BLaER1 (cell line): ENCODE measurements at regions not wholly inside any gene's neighbourhood (a gene's known extent, or its start where the extent isn't known, plus 50 kb on each side); places are given as distances from the start of the nearest gene placed in this dataset.

ENCODE experiments used
- H3K27ac ChIP-seq: shearing (Covaris generic); formaldehyde crosslinking; 2 replicates; pipeline ENCODE4 v1.8.1; 2022
- H3K27me3 ChIP-seq: shearing (Covaris generic); formaldehyde crosslinking; 2 replicates; pipeline ENCODE4 v1.8.1; 2022
- H3K36me3 ChIP-seq: shearing (Covaris generic); formaldehyde crosslinking; 2 replicates; pipeline ENCODE4 v1.8.1; 2022
- H3K4me1 ChIP-seq: shearing (Covaris generic); formaldehyde crosslinking; 2 replicates; pipeline ENCODE4 v1.8.1; 2022
- H3K4me2 ChIP-seq: shearing (Covaris generic); formaldehyde crosslinking; 2 replicates; pipeline ENCODE4 v1.8.1; 2022
- H3K4me3 ChIP-seq: shearing (Covaris generic); formaldehyde crosslinking; 2 replicates; pipeline ENCODE4 v1.8.1; 2022
- H3K9ac ChIP-seq: shearing (Covaris generic); formaldehyde crosslinking; 2 replicates; pipeline ENCODE4 v1.8.1; 2022
- H3K9me3 ChIP-seq: shearing (Covaris generic); formaldehyde crosslinking; 2 replicates; pipeline ENCODE4 v1.8.1; 2022
- H4K20me1 ChIP-seq: shearing (Covaris generic); formaldehyde crosslinking; 2 replicates; pipeline ENCODE4 v1.8.1; 2022
- Cebpa-rat ChIP-seq: shearing (Covaris generic); IDR thresholded peaks from 2 replicates; pipeline ENCODE4 v1.8.1; 2022

DNA sequence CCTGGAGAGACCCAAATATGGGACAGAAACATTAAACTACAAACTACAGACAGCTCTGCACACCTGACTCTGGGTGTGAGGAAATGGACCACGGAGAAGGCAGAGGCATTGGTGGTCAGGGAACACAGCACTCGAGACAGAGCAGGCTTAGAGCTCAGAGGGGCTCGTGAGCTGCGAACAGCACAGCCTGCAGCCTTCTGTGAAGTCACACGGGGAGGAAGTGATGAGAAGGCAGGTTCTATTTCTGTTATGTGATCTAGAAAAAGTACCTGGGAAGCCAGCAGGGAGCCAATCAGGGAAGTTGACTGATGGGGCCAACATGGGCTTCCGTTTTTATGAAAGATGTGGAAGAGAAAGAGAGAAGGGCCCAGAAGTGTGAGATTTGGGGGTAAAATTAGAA, 88.9 kb upstream of the SNAP25 start:
- H3K4me1 ChIP-seq: no peaks in the 10 kb centered on the region
- H3K27me3 ChIP-seq: no peaks in the 10 kb centered on the region
- H3K4me2 ChIP-seq: no peak overlapping the region
- no peaks in the 10 kb centered on the region for H3K36me3 ChIP-seq
- TF ChIP-seq Cebpa-rat: no peak
- no peak overlapping the region for H3K27ac ChIP-seq
- peaks cover 11% of the 10 kb centered on the region for H3K9me3 ChIP-seq
- H3K9ac ChIP-seq: no peak overlapping the region
- no peak overlapping the region for H3K4me3 ChIP-seq
- H4K20me1 ChIP-seq: no peaks in the 10 kb centered on the region

DNA sequence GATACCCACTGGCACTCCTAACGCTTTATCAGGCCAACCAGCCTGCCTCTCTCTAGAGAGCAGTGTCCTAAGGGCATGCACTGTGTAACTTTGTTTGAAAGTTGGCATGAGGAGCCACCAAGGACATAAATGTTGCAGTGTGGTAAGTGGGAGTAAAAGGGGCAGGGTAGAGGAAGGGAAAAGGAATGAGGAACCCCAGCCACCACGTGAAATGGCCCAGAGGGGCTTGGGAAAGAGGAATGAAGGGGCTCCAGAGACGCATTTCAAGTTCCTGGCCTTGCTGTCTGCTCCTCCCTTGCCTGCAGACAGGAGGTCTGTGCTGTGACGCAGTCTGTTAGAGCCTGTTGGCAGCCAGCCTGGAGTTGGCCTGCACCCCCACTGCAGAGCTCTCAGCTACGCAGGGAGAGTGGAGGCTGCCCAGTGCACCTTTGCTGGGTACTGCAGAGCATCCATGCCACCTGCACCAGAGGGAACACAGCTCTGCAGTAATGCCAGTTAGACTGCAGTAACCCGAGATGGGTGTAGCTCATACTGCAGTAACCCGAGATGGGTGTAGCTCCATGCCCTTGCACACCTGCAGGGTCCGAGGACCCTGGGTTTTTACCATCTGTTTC, 86.8 kb upstream of the SNAP25 start:
- no peak for TF ChIP-seq Cebpa-rat
- Histone ChIP-seq H3K27ac (no peak overlapping the region), H3K36me3 (no peaks in the 10 kb centered on the region), H3K27me3 (no peaks in the 10 kb centered on the region), H3K9me3 (no peaks in the 10 kb centered on the region), H3K4me1 (no peaks in the 10 kb centered on the region), H3K4me3 (no peak overlapping the region), H4K20me1 (no peaks in the 10 kb centered on the region), H3K4me2 (no peak overlapping the region), H3K9ac (no peak overlapping the region)

DNA sequence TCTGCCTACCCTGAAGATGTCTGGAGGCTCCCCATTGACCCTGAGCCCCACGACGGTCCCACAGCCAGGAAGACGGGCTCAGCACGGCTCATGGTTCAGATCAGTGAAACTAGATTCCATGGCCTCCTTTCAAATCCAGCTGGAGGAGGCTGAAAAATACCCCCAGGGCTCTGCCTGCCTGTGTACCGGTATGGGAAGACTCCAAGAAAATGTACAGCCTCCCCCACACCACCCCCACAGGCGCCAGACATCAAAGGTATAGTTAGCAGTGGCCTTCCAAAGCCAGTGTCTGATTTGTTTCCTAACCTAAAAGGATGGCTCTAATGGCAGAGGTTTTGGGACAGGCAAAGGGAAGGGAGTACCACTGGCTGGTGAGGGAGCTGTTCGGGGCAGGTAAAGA, 86.2 kb upstream of the SNAP25 start:
- no peak overlapping the region for H3K27ac ChIP-seq
- no peak for TF ChIP-seq Cebpa-rat
- H3K9ac ChIP-seq: no peak overlapping the region
- H3K9me3 ChIP-seq: no peaks in the 10 kb centered on the region
- H3K27me3 ChIP-seq: no peaks in the 10 kb centered on the region
- H4K20me1 ChIP-seq: no peaks in the 10 kb centered on the region
- no peak overlapping the region for H3K4me2 ChIP-seq
- no peak overlapping the region for H3K4me3 ChIP-seq
- H3K4me1 ChIP-seq: no peaks in the 10 kb centered on the region
- no peaks in the 10 kb centered on the region for H3K36me3 ChIP-seq

GRCh38 chr20:10133532-10133931, 85.1 kb upstream of the SNAP25 start:
- Histone ChIP-seq H3K36me3 (no peaks in the 10 kb centered on the region), H3K27ac (no peak overlapping the region), H3K9me3 (no peaks in the 10 kb centered on the region), H4K20me1 (no peaks in the 10 kb centered on the region), H3K4me1 (no peaks in the 10 kb centered on the region), H3K4me3 (no peak overlapping the region), H3K9ac (no peak overlapping the region), H3K27me3 (no peaks in the 10 kb centered on the region), H3K4me2 (no peak overlapping the region)
- no peak for TF ChIP-seq Cebpa-rat

GRCh38 chr20:10134176-10134575, 84.5 kb upstream of the SNAP25 start:
- no peak overlapping the region for H3K9ac ChIP-seq
- H3K4me2 ChIP-seq: no peak overlapping the region
- no peak overlapping the region for H3K4me3 ChIP-seq
- H4K20me1 ChIP-seq: no peaks in the 10 kb centered on the region
- no peaks in the 10 kb centered on the region for H3K9me3 ChIP-seq
- H3K36me3 ChIP-seq: no peaks in the 10 kb centered on the region
- H3K4me1 ChIP-seq: no peaks in the 10 kb centered on the region
- no peaks in the 10 kb centered on the region for H3K27me3 ChIP-seq
- TF ChIP-seq Cebpa-rat: no peak
- H3K27ac ChIP-seq: no peak overlapping the region

- Histone ChIP-seq H3K9ac (no peak overlapping the region), H3K4me2 (no peak overlapping the region), H3K9me3 (no peaks in the 10 kb centered on the region), H3K27me3 (no peaks in the 10 kb centered on the region), H3K4me3 (no peak overlapping the region), H3K4me1 (no peaks in the 10 kb centered on the region), H3K36me3 (no peaks in the 10 kb centered on the region), H4K20me1 (no peaks in the 10 kb centered on the region), H3K27ac (no peak overlapping the region)
- TF ChIP-seq Cebpa-rat: no peak
Observed at GRCh38 chr20:10135438-10135837, 83.2 kb upstream of the SNAP25 start.

DNA sequence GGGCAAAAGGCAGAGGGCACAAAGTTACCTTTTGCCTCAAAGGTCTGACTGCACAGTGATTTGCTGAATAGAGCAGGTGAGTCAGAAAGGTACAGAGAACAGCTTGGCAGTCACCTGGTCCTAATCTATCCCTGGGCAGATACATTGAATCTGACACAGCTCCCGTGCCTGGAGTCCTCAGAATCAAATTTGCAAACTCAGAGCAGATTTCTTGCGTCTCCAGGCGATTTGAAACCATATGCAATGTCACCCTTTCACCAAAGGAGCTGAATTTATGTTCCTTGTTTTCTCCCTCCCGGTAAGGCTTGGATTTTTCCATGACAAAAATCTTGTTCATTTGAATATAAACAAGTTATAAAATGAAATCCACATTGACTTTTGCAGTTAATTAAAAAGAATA, 81.6 kb upstream of the SNAP25 start:
- Histone ChIP-seq H3K27ac (no peak overlapping the region), H3K9ac (no peak overlapping the region), H4K20me1 (no peaks in the 10 kb centered on the region), H3K4me1 (no peaks in the 10 kb centered on the region), H3K4me2 (no peak overlapping the region), H3K9me3 (no peaks in the 10 kb centered on the region), H3K27me3 (no peaks in the 10 kb centered on the region), H3K36me3 (no peaks in the 10 kb centered on the region), H3K4me3 (no peak overlapping the region)
- no peak for TF ChIP-seq Cebpa-rat

DNA sequence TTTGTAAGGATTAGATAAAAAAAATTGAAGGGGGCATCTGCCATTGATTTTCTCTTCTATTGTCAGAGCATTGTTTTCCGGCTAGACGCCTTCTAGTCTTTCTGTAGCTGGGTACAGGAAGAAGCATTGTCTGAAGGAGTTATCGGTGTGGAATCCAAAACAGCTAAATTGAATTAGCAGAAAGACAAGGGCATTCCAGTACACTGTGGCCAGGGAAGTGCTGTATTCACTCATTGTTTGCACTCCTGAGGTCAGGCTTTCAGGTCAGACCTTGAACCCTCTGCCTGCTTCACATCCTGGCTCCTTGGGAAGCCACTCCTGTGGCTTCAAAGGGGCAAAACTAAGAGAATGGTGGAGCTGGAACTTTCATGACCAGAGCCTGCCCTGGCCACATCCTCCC, 81.1 kb upstream of the SNAP25 start:
- H3K9ac ChIP-seq: no peak overlapping the region
- no peaks in the 10 kb centered on the region for H4K20me1 ChIP-seq
- no peaks in the 10 kb centered on the region for H3K4me1 ChIP-seq
- no peak overlapping the region for H3K27ac ChIP-seq
- TF ChIP-seq Cebpa-rat: no peak
- H3K9me3 ChIP-seq: no peaks in the 10 kb centered on the region
- no peaks in the 10 kb centered on the region for H3K27me3 ChIP-seq
- no peak overlapping the region for H3K4me2 ChIP-seq
- H3K36me3 ChIP-seq: no peaks in the 10 kb centered on the region
- no peak overlapping the region for H3K4me3 ChIP-seq

DNA sequence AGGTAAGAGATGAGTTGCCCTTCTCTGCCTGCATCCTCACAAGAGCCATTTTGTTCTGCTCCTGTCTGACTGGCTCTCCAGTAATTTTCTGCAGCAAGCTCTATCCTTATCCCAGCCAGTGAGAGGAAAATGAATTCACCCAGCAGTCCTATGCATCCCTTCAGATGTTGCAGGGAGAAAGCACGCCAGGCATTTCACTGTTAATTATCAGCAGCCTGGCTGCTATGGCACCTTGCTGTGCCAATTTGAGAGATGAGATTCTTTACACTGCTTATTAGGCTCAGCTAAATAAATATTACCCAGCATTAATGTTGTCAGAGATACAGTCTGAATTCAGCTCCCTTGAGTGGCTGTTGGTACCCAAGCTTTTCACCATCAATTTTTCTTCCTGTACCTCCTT, 61.1 kb upstream of the SNAP25 start:
- Histone ChIP-seq H3K27me3 (peaks cover 4% of the 10 kb centered on the region; the same call in 1 of the 2 replicates), H4K20me1 (no peaks in the 10 kb centered on the region)
- TF ChIP-seq Cebpa-rat: no peak

DNA sequence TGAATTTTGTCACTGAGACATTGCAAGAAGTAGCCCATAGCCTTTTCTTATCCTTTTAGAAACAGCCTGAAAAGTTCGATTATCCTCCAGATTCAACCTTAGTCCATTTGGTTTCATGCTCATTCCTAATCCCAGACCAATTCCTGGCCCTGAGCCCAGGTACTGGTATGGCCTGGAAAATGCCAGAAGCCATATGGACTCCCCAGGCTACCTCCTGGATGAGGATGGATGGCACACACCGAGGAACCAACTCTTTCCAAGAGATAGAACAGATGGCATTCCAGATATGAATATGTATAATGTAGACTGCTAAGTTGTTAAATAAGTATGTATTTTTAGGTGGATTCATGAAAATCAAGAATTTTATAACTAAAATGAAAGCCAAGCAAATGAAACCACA, 51.6 kb upstream of the SNAP25 start:
- no peaks in the 10 kb centered on the region for H4K20me1 ChIP-seq
- no peaks in the 10 kb centered on the region for H3K4me1 ChIP-seq
- no peaks in the 10 kb centered on the region for H3K36me3 ChIP-seq
- H3K4me2 ChIP-seq: no peak overlapping the region
- H3K4me3 ChIP-seq: no peak overlapping the region
- no peak for TF ChIP-seq Cebpa-rat
- no peaks in the 10 kb centered on the region for H3K27me3 ChIP-seq
- no peak overlapping the region for H3K27ac ChIP-seq
- no peak overlapping the region for H3K9ac ChIP-seq
- no peaks in the 10 kb centered on the region for H3K9me3 ChIP-seq

More for the DNA sequence above, 61.1 kb upstream of the SNAP25 start:
- no peak overlapping the region for H3K4me2 ChIP-seq
- H3K9me3 ChIP-seq: no peaks in the 10 kb centered on the region
- no peak overlapping the region for H3K27ac ChIP-seq
- H3K4me1 ChIP-seq: no peaks in the 10 kb centered on the region
- no peak overlapping the region for H3K9ac ChIP-seq
- H3K36me3 ChIP-seq: no peaks in the 10 kb centered on the region
- no peak overlapping the region for H3K4me3 ChIP-seq

DNA sequence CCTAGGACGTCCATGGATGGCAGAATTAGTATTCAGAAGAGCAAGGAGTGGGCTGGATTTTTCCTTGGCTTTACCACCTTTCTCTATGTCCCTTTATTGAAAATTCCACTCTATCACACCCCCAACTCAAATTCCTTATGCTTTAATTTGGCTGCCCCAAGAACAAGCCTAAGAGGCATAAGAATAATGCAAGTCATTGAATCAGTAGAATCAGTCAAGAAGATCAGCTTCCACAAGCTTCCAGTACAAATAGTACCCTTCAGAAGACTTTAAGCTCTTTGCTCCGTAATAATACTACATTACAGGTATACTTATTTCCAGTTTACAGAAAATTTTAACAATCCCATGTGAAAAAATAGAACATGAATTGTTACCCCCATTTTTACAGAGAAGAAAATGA, 51.0 kb upstream of the SNAP25 start:
- Histone ChIP-seq H3K36me3 (no peaks in the 10 kb centered on the region), H3K27ac (no peak overlapping the region), H3K4me2 (no peak overlapping the region), H3K27me3 (no peaks in the 10 kb centered on the region), H4K20me1 (no peaks in the 10 kb centered on the region), H3K9ac (no peak overlapping the region), H3K4me3 (no peak overlapping the region), H3K9me3 (no peaks in the 10 kb centered on the region), H3K4me1 (peaks cover 4% of the 10 kb centered on the region; the same call in 1 of the 2 replicates)
- no peak for TF ChIP-seq Cebpa-rat
